Left renal pelvis (tissue), 4 donors: ENCODE measurements at regions not wholly inside any gene's neighbourhood (a gene's known extent, or its start where the extent isn't known, plus 50 kb on each side); places are given as distances from the start of the nearest gene placed in this dataset.

ENCODE experiments used
- DNase-seq, 4 donors: peaks; one replicate each; pipeline ENCODE4 v3.0.0-alpha.2; 2013; ENCODE audit warnings: low read depth in 4 of 4, low spot score in 3 of 4

- no peak for DNase-seq
Observed at GRCh38 chr17:72360386-72360940, 239.6 kb downstream of the SOX9 start.

GRCh38 chr17:72361892-72362291, 241.1 kb downstream of the SOX9 start:
- DNase-seq = no peak

GRCh38 chr17:72362376-72363088, 241.7 kb downstream of the SOX9 start:
- no peak for DNase-seq

- DNase-seq = no peak
Observed at GRCh38 chr17:72363089-72363610, 242.3 kb downstream of the SOX9 start.

GRCh38 chr17:72365857-72366414, 245.1 kb downstream of the SOX9 start:
- DNase-seq = no peak

- no peak for DNase-seq
Observed at GRCh38 chr17:72366626-72367025, 245.8 kb downstream of the SOX9 start.

- DNase-seq = no peak
Observed at GRCh38 chr17:72368191-72368590, 247.4 kb downstream of the SOX9 start.

- DNase-seq = no peak
Observed at GRCh38 chr17:72369366-72369765, 248.5 kb downstream of the SOX9 start.

GRCh38 chr17:72370819-72371218, 250.0 kb downstream of the SOX9 start:
- DNase-seq = no peak

- DNase-seq = no peak
Observed at GRCh38 chr17:72372185-72372584, 251.4 kb downstream of the SOX9 start.

- DNase-seq = no peak
Observed at GRCh38 chr17:72373910-72374741, 253.3 kb downstream of the SOX9 start.

GRCh38 chr17:72376526-72377345, 255.9 kb downstream of the SOX9 start:
- DNase-seq = no peak

GRCh38 chr17:72378414-72379390, 257.9 kb downstream of the SOX9 start:
- no peak for DNase-seq

GRCh38 chr17:72379516-72379915, 258.7 kb downstream of the SOX9 start:
- no peak for DNase-seq

GRCh38 chr17:72380120-72380519, 259.3 kb downstream of the SOX9 start:
- no peak for DNase-seq

- DNase-seq = no peak
Observed at GRCh38 chr17:72380737-72381136, 259.9 kb downstream of the SOX9 start.

GRCh38 chr17:72381597-72382397, 261.0 kb downstream of the SOX9 start:
- DNase-seq = no peak

- no peak for DNase-seq
Observed at GRCh38 chr17:72382971-72383722, 262.3 kb downstream of the SOX9 start.
